Trophoblast cell (in vitro differentiated cells and primary cell): ENCODE measurements at regions not wholly inside any gene's neighbourhood (a gene's known extent, or its start where the extent isn't known, plus 50 kb on each side); places are given as distances from the start of the nearest gene placed in this dataset.

Source experiments
- DNase-seq, 2 donors: peaks; one replicate each; pipeline ENCODE4 v3.0.0-alpha.2; 2016
- H2AFZ ChIP-seq: 2 replicates; pipeline ENCODE4 v1.6.1; 2013; ENCODE audit warnings: low read length, moderate library complexity, mild to moderate bottlenecking; ENCODE audit not compliant: insufficient read depth, poor library complexity
- H2AK5ac ChIP-seq: 2 replicates; pipeline ENCODE4 v1.6.1; 2013; ENCODE audit warnings: mild to moderate bottlenecking, low read length
- H2BK120ac ChIP-seq: 2 replicates; pipeline ENCODE4 v1.6.1; 2013; ENCODE audit warnings: low read length, mild to moderate bottlenecking, moderate library complexity; ENCODE audit not compliant: insufficient read depth, poor library complexity
- H2BK12ac ChIP-seq: 2 replicates; pipeline ENCODE4 v1.6.1; 2013; ENCODE audit warnings: mild to moderate bottlenecking, low read length, moderate library complexity
- H2BK5ac ChIP-seq: 2 replicates; pipeline ENCODE4 v1.6.1; 2013; ENCODE audit warnings: low read length, low read depth, moderate library complexity, mild to moderate bottlenecking; ENCODE audit not compliant: poor library complexity
- H3K14ac ChIP-seq: 2 replicates; pipeline ENCODE4 v1.6.1; 2013; ENCODE audit warnings: mild to moderate bottlenecking, low read length
- H3K18ac ChIP-seq: 2 replicates; pipeline ENCODE4 v1.6.1; 2013; ENCODE audit warnings: mild to moderate bottlenecking, low read length
- H3K23ac ChIP-seq: 2 replicates; pipeline ENCODE4 v1.6.1; 2013; ENCODE audit warnings: low read length
- H3K27ac ChIP-seq: 2 replicates; pipeline ENCODE4 v1.5.1; 2013; ENCODE audit warnings: low read depth, mild to moderate bottlenecking, inconsistent platforms, low read length, moderate library complexity
- H3K27me3 ChIP-seq: 2 replicates; pipeline ENCODE4 v1.6.1; 2013; ENCODE audit warnings: inconsistent platforms, mild to moderate bottlenecking, low read length, moderate library complexity; ENCODE audit not compliant: insufficient read depth
- H3K36me3 ChIP-seq, 2 experiments: 1 replicate in 1 of 2; 2 replicates in 1 of 2; pipeline ENCODE4 v1.6.1; 2013; ENCODE audit warnings: low read length in 2 of 2, mild to moderate bottlenecking in 2 of 2, moderate library complexity in 1 of 2; ENCODE audit not compliant: insufficient read depth in 2 of 2, control insufficient read depth in 1 of 2
- H3K4ac ChIP-seq: 2 replicates; pipeline ENCODE4 v1.6.1; 2013; ENCODE audit warnings: low read depth, mild to moderate bottlenecking, low read length, moderate library complexity
- H3K4me1 ChIP-seq, 2 experiments: 1 replicate in 1 of 2; 2 replicates in 1 of 2; pipeline ENCODE4 v1.6.1; 2013; ENCODE audit warnings: low read length in 2 of 2, mild to moderate bottlenecking in 2 of 2, moderate library complexity in 1 of 2; ENCODE audit not compliant: insufficient read depth in 2 of 2, control insufficient read depth in 1 of 2
- H3K4me2 ChIP-seq: 2 replicates; pipeline ENCODE4 v1.6.1; 2013; ENCODE audit warnings: inconsistent platforms, mild to moderate bottlenecking, low read length, moderate library complexity
- H3K4me3 ChIP-seq: 2 replicates; pipeline ENCODE4 v1.5.1; 2013; ENCODE audit warnings: mild to moderate bottlenecking, low read depth, low read length, inconsistent platforms
- H3K79me1 ChIP-seq: one replicate; pipeline ENCODE4 v1.6.1; 2013; ENCODE audit warnings: low read length
- H3K79me2 ChIP-seq: 2 replicates; pipeline ENCODE4 v1.6.1; 2013; ENCODE audit warnings: low read length, mild to moderate bottlenecking; ENCODE audit not compliant: control insufficient read depth, insufficient read depth, poor library complexity
- H3K9ac ChIP-seq: 2 replicates; pipeline ENCODE4 v1.6.1; 2013; ENCODE audit warnings: mild to moderate bottlenecking, low read length
- H3K9me3 ChIP-seq: 2 replicates; pipeline ENCODE4 v1.6.1; 2013; ENCODE audit warnings: low read depth, mild to moderate bottlenecking, control low read depth, inconsistent platforms, low read length; ENCODE audit not compliant: insufficient read depth
- H4K12ac ChIP-seq: 2 replicates; pipeline ENCODE4 v1.6.1; 2013; ENCODE audit warnings: low read depth, mild to moderate bottlenecking, low read length, moderate library complexity
- H4K8ac ChIP-seq: 2 replicates; pipeline ENCODE4 v1.6.1; 2013; ENCODE audit warnings: low read depth, mild to moderate bottlenecking, low read length, moderate library complexity
- H4K91ac ChIP-seq: one replicate; pipeline ENCODE4 v1.6.1; 2013; ENCODE audit warnings: low read depth, mild to moderate bottlenecking, low read length, moderate library complexity
- WGBS: extraction: QIAGEN DNeasy Blood & Tissue Kit; methylation state at CpG from one replicate; pipeline ENCODE4 v1.1.7; 2013; ENCODE audit warnings: missing lambda C conversion rate; ENCODE audit not compliant: insufficient read length, insufficient coverage; ENCODE audit errors: extremely low coverage; 5-methylcytosine and 5-hydroxymethylcytosine counted together

DNA sequence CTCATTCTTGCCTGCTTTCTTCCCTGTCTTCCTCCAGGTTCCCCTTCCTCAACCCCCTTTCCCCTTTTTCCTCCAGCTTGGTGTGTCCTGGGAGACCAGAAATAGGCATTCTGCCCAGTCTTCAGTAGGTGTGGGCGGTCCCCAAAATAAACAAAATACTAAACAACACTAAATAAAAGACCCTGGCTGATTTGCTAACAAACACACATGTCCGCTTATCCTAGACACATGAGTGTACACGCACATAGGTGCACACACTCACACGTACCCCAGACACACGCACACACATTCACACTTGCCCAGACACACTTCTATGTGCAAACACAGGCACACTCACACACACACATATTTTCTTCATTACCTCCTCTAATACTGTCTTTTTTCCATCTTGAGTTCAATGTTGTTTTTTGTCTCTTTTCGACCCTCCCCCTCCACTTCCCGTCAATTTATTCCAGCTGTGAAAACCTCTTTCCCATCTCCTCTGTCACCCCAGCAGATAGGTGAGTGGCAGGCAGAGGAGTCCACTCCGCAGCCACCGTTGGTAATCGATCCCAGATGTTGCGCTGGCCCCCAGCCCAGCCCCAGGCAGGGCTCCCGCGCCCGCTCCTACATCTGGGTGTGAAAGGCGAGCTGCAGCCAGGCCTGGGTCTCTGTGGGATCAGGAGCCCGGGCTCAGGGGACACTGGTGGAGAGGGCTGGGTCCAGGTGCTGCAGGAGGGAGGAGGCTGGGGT is 56.9 kb upstream of the FOXP4 start:
- Histone ChIP-seq H3K4ac (no peak overlapping the region), H3K18ac (no peak overlapping the region), H3K14ac (no peak overlapping the region), H2BK5ac (no peak overlapping the region), H3K4me1 (peaks cover 0 to 8% of the 10 kb centered on the region in 2 experiments), H2BK12ac (no peak overlapping the region), H2BK120ac (no peak overlapping the region), H3K36me3 (no peaks in the 10 kb centered on the region), H3K9ac (no peak overlapping the region), H2AK5ac (no peak overlapping the region), H4K12ac (no peak overlapping the region), H3K23ac (no peak overlapping the region), H3K27me3 (no peaks in the 10 kb centered on the region), H3K4me3 (peak overlapping the region; percentile 49), H3K27ac (no peak overlapping the region), H4K8ac (no peak overlapping the region), H3K79me2 (no peaks in the 10 kb centered on the region), H3K79me1 (no peaks in the 10 kb centered on the region), H2AFZ (no peak overlapping the region), H4K91ac (no peak overlapping the region), H3K9me3 (peaks cover 3% of the 10 kb centered on the region), H3K4me2 (no peak overlapping the region)
- DNase-seq: no peak
- no CpG with 5 or more reads among the region's 16 CpGs for WGBS

DNA sequence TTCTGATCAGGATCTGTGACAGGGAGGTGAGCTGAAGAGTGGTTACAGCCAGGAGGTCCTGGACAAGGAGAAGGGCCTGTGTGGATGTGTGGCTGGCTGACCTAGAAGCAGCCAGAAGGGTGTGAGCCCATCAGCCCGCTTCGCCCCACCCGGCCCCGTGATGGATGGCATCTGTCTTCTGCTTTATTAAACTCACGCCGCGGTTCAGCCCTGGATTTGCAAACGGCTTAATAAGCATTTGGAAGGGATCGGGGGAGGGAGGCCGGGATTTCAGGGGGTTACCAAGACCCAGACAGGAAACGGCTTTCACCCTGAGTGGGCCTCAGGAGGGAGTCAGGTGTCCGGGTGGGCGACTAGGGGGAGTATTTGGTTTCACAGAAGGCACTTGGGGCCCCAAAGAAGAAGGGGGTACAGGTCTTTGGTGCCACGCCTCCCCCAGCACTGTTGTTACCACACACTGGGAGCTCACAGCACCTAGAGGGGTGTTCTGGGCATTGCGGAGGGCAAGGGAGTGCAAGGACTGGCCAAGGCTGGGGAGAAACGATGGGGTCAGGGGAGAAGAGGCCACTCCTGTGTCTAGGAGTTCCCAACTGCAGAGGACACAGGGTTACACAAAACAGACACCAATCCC is 53.8 kb upstream of the FOXP4 start:
- no peak overlapping the region for H2AFZ ChIP-seq
- no peak overlapping the region for H3K4me2 ChIP-seq
- WGBS: no CpG with 5 or more reads among the region's 16 CpGs
- H3K27ac ChIP-seq: no peak overlapping the region
- no peak overlapping the region for H3K9ac ChIP-seq
- no peak overlapping the region for H3K14ac ChIP-seq
- H4K8ac ChIP-seq: no peak overlapping the region
- H3K79me1 ChIP-seq: no peaks in the 10 kb centered on the region
- H3K4me3 ChIP-seq: no peak overlapping the region
- no peak overlapping the region for H2AK5ac ChIP-seq
- no peak overlapping the region for H2BK120ac ChIP-seq
- H3K18ac ChIP-seq: no peak overlapping the region
- no peak overlapping the region for H4K12ac ChIP-seq
- H3K23ac ChIP-seq: peak overlapping the region; percentile 1
- no peak overlapping the region for H2BK12ac ChIP-seq
- no peak overlapping the region for H2BK5ac ChIP-seq
- H3K36me3 ChIP-seq: no peaks in the 10 kb centered on the region
- DNase-seq: no peak
- H3K4ac ChIP-seq: no peak overlapping the region
- H3K9me3 ChIP-seq: no peaks in the 10 kb centered on the region
- H4K91ac ChIP-seq: no peak overlapping the region
- no peaks in the 10 kb centered on the region for H3K79me2 ChIP-seq
- peaks cover 0 to 8% of the 10 kb centered on the region in 2 experiments for H3K4me1 ChIP-seq
- H3K27me3 ChIP-seq: no peaks in the 10 kb centered on the region

DNA sequence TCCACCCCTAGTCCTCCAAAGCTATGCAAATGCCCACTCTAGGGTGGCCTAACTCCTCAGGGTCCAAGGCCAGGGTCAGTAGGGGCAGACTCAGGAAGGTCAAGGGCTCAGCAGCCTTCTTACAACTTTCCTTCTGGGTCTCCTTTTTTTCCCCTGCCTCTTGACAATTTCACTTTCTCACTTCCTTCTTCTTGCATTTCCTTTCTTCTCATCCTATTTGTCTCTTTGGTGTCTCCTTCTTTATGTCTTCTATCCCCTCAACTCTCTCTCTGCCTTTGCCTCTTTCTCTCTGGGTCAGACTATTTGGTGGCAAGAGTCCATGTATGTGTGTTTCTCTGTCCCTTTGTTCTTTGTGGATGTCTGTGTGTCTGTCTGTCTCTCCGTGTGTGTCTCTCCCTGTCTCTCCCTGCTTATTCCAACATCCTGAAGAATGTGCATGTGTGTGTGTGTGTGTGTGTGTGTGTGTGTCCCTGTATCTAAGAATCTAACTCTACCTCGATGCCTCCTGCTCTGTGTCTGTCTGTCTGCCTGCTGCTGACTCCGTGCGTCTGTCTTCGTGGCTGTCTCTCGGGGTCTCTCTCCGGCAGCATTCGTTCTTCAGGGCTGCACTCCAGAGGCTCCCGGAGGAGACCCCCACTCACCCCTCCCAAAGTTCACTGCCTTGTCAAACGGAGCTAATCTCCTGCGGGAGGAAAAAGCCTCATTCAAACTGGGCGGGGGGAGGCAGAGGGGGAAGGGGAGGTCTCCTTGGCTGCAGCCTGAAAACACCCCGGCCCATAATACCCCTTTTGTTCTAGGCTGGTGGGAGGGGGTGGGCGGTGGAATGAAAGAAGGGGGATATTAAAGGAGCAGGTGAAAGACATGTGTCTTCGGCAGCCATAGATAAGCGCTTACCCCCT is 51.7 kb upstream of the FOXP4 start:
- no peaks in the 10 kb centered on the region for H3K36me3 ChIP-seq
- H2BK120ac ChIP-seq: no peak overlapping the region
- no peak for DNase-seq
- no peak overlapping the region for H2BK12ac ChIP-seq
- H2AK5ac ChIP-seq: no peak overlapping the region
- no peaks in the 10 kb centered on the region for H3K79me2 ChIP-seq
- no peaks in the 10 kb centered on the region for H3K79me1 ChIP-seq
- H4K12ac ChIP-seq: no peak overlapping the region
- no peak overlapping the region for H2BK5ac ChIP-seq
- no peak overlapping the region for H3K14ac ChIP-seq
- no peak overlapping the region for H3K23ac ChIP-seq
- H4K91ac ChIP-seq: no peak overlapping the region
- no peaks in the 10 kb centered on the region for H3K27me3 ChIP-seq
- no peak overlapping the region for H4K8ac ChIP-seq
- no peak overlapping the region for H2AFZ ChIP-seq
- H3K4me3 ChIP-seq: no peak overlapping the region
- H3K18ac ChIP-seq: no peak overlapping the region
- no peak overlapping the region for H3K9ac ChIP-seq
- H3K27ac ChIP-seq: no peak overlapping the region
- no peaks in the 10 kb centered on the region for H3K9me3 ChIP-seq
- H3K4me1 ChIP-seq: no peaks in the 10 kb centered on the region
- no CpG with 5 or more reads among the region's 16 CpGs for WGBS
- H3K4me2 ChIP-seq: no peak overlapping the region
- H3K4ac ChIP-seq: no peak overlapping the region
